H1 (cell line): ENCODE measurements at regions not wholly inside any gene's neighbourhood (a gene's known extent, or its start where the extent isn't known, plus 50 kb on each side); places are given as distances from the start of the nearest gene placed in this dataset.

ENCODE experiments used
- TAF7 ChIP-seq: optimal IDR thresholded peaks from 2 replicates; pipeline ENCODE3; 2011; ENCODE audit warnings: low read depth, mild to moderate bottlenecking, inconsistent platforms, low read length, moderate library complexity, borderline replicate concordance

GRCh38 chr2:12479065-12479601, 237.6 kb upstream of the TRIB2 start (continued):
- no peak for TF ChIP-seq TAF7
- TF ChIP-seq, all 59 proteins: peak for 0
